Amniotic stem cell (primary cell): ENCODE measurements at regions not wholly inside any gene's neighbourhood (a gene's known extent, or its start where the extent isn't known, plus 50 kb on each side); places are given as distances from the start of the nearest gene placed in this dataset.
"Not testable (repeated sequence)": the region's sequence is repeated elsewhere in the genome, so short reads cannot be mapped to it uniquely, and the experiment has no call there.

Source experiments
- DNase-seq: peaks from one replicate; lab custom pipeline; 2025; lab: John Stamatoyannopoulos, UW

GRCh38 chr1:106249810-106250209 lies 806.7 kb upstream of the PRMT6 start:
- DNase-seq: no peak

- DNase-seq: no peak
Observed at GRCh38 chr1:106254748-106255147, 801.7 kb upstream of the PRMT6 start.

- no peak for DNase-seq
Observed at GRCh38 chr1:106266786-106267185, 789.7 kb upstream of the PRMT6 start.

GRCh38 chr1:106268070-106268469 lies 788.4 kb upstream of the PRMT6 start:
- DNase-seq: no peak

GRCh38 chr1:106276871-106277270 lies 779.6 kb upstream of the PRMT6 start:
- DNase-seq: no peak

GRCh38 chr1:106277786-106278185 lies 778.7 kb upstream of the PRMT6 start:
- no peak for DNase-seq

- DNase-seq: no peak
Observed at GRCh38 chr1:106278716-106279115, 777.8 kb upstream of the PRMT6 start.

GRCh38 chr1:106289265-106289928 lies 767.1 kb upstream of the PRMT6 start:
- DNase-seq: no peak

- DNase-seq: no peak
Observed at GRCh38 chr1:106290805-106291501, 765.5 kb upstream of the PRMT6 start.

GRCh38 chr1:106292130-106292529 lies 764.3 kb upstream of the PRMT6 start:
- DNase-seq: no peak

GRCh38 chr1:106296431-106296830 lies 760.0 kb upstream of the PRMT6 start:
- DNase-seq: no peak

GRCh38 chr1:106304106-106304505 lies 752.4 kb upstream of the PRMT6 start:
- no peak for DNase-seq

- no peak for DNase-seq
Observed at GRCh38 chr1:106319612-106320011, 736.9 kb upstream of the PRMT6 start.

- DNase-seq: no peak
Observed at GRCh38 chr1:106325600-106325999, 730.9 kb upstream of the PRMT6 start.

- DNase-seq: no peak
Observed at GRCh38 chr1:106344494-106344893, 712.0 kb upstream of the PRMT6 start.

- no peak for DNase-seq
Observed at GRCh38 chr1:106360252-106360651, 696.2 kb upstream of the PRMT6 start.

GRCh38 chr1:106366627-106367319 lies 689.7 kb upstream of the PRMT6 start:
- DNase-seq: no peak

GRCh38 chr1:106378261-106378660 lies 678.2 kb upstream of the PRMT6 start:
- DNase-seq: no peak

- DNase-seq: no peak
Observed at GRCh38 chr1:106380772-106381171, 675.7 kb upstream of the PRMT6 start.

GRCh38 chr1:106389160-106389559 lies 667.3 kb upstream of the PRMT6 start:
- DNase-seq: not testable (repeated sequence)

- no peak for DNase-seq
Observed at GRCh38 chr1:106393046-106393445, 663.4 kb upstream of the PRMT6 start.

GRCh38 chr1:106396020-106396419 lies 660.5 kb upstream of the PRMT6 start:
- DNase-seq: no peak

GRCh38 chr1:106398391-106398790 lies 658.1 kb upstream of the PRMT6 start:
- no peak for DNase-seq
